HL-60 (cell line): ENCODE measurements at regions not wholly inside any gene's neighbourhood (a gene's known extent, or its start where the extent isn't known, plus 50 kb on each side); places are given as distances from the start of the nearest gene placed in this dataset.

Experiments used
- GABPA ChIP-seq: IDR thresholded peaks from 2 replicates; pipeline ENCODE4 v1.6.1; 2012; ENCODE audit warnings: low read depth
- POLR2AphosphoS5 ChIP-seq: IDR thresholded peaks from 2 replicates; pipeline ENCODE4 v1.6.1; 2012; ENCODE audit warnings: low read depth
- TF ChIP-seq, protein P1 (sequence below): IDR thresholded peaks from one replicate; pipeline ENCODE4 v1.5.1; 2011; ENCODE audit warnings: low read length, control low read depth, inconsistent platforms; ENCODE audit not compliant: insufficient read depth

DNA sequence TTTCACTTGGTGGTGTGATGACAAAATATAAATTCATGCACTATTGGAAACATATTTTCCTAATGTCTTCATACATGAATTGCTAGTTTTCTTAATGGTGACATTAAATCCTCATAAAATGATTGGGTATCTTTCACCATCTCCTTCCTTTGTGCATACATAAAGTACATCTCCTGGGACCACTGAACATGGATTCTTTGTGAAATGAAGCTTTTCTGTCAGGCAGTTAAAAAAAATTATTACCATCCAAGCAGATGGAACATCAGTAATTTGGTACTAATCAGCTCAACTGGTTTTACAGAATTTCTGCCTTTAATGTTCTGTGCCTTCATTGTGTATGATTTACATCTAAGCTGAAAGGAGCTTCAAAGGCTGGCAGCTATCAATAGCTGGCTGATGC is 891.7 kb upstream of the SLC10A2 start:
- TF ChIP-seq, protein P1, sequence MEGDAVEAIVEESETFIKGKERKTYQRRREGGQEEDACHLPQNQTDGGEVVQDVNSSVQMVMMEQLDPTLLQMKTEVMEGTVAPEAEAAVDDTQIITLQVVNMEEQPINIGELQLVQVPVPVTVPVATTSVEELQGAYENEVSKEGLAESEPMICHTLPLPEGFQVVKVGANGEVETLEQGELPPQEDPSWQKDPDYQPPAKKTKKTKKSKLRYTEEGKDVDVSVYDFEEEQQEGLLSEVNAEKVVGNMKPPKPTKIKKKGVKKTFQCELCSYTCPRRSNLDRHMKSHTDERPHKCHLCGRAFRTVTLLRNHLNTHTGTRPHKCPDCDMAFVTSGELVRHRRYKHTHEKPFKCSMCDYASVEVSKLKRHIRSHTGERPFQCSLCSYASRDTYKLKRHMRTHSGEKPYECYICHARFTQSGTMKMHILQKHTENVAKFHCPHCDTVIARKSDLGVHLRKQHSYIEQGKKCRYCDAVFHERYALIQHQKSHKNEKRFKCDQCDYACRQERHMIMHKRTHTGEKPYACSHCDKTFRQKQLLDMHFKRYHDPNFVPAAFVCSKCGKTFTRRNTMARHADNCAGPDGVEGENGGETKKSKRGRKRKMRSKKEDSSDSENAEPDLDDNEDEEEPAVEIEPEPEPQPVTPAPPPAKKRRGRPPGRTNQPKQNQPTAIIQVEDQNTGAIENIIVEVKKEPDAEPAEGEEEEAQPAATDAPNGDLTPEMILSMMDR: no peak
- TF ChIP-seq POLR2AphosphoS5 (no peak), GABPA (no peak)
